Activated CD8-positive, alpha-beta memory T cell treated with anti-CD3 and anti-CD28 coated beads, Interleukin-2, amount 10 ng/mL, durations not matched to agents 7 days and 5 days (primary cell): ENCODE measurements at regions not wholly inside any gene's neighbourhood (a gene's known extent, or its start where the extent isn't known, plus 50 kb on each side); places are given as distances from the start of the nearest gene placed in this dataset.
"Not testable (repeated sequence)": the region's sequence is repeated elsewhere in the genome, so short reads cannot be mapped to it uniquely, and the experiment has no call there.

Source experiments
- ATAC-seq: fragments of 150-1000 bp; cut with Tn5 transposase; one replicate; pipeline ENCODE4 v1.10.0; 2021; ENCODE audit warnings: moderate library complexity
- CTCF ChIA-PET: fragments of 350-600 bp; sonication (Branson Sonifier 250); formaldehyde crosslinking; loops from one replicate; lab custom pipeline; 2021; ENCODE audit warnings: antibody characterized with exemption; lab: Charles Lee
- DNase-seq: peaks from one replicate; pipeline ENCODE4 v3.0.0-alpha.2; 2020
- H3K27ac Mint-ChIP-seq: one replicate; pipeline ENCODE4 v1.8.0; 2021; ENCODE audit warnings: mild to moderate bottlenecking, mixed read lengths
- H3K27me3 Mint-ChIP-seq: one replicate; pipeline ENCODE4 v1.8.0; 2021; ENCODE audit warnings: mixed read lengths
- H3K36me3 Mint-ChIP-seq: one replicate; pipeline ENCODE4 v1.8.0; 2021; ENCODE audit warnings: mild to moderate bottlenecking, mixed read lengths
- H3K4me1 Mint-ChIP-seq: one replicate; pipeline ENCODE4 v1.8.0; 2021; ENCODE audit warnings: mixed read lengths
- H3K4me3 Mint-ChIP-seq: one replicate; pipeline ENCODE4 v1.8.0; 2021; ENCODE audit warnings: mild to moderate bottlenecking, moderate library complexity, mixed read lengths
- H3K9me3 Mint-ChIP-seq: one replicate; pipeline ENCODE4 v1.8.0; 2022; ENCODE audit warnings: low read depth, mixed read lengths

DNA sequence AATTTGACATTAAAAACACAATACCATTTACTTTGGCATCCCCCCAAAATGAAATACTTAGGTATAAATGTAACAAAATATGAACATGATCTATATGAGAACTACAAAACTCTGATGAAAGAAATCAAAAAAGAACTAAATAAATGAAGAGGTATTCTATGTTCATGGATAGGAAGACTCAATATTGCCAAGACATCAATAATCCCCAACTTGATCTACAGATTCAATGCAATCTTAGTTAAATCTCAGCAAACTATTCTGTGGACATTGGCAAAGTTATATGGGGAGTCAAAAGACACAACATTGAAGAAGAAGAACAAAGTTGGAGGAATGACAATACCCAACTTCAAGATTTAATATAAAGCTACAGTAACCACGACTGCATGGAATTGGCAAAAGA, 145.2 kb upstream of the HEY2 start:
- DNase-seq: no peak
- peaks cover 3% of the 10 kb centered on the region for H3K9me3 Mint-ChIP-seq
- H3K36me3 Mint-ChIP-seq: no peaks in the 10 kb centered on the region
- H3K27me3 Mint-ChIP-seq: peaks cover 14% of the 10 kb centered on the region
- no peak overlapping the region for H3K4me3 Mint-ChIP-seq
- CTCF ChIA-PET: no interaction called here
- no peaks in the 10 kb centered on the region for H3K4me1 Mint-ChIP-seq
- H3K27ac Mint-ChIP-seq: no peak overlapping the region
- ATAC-seq: no peak

DNA sequence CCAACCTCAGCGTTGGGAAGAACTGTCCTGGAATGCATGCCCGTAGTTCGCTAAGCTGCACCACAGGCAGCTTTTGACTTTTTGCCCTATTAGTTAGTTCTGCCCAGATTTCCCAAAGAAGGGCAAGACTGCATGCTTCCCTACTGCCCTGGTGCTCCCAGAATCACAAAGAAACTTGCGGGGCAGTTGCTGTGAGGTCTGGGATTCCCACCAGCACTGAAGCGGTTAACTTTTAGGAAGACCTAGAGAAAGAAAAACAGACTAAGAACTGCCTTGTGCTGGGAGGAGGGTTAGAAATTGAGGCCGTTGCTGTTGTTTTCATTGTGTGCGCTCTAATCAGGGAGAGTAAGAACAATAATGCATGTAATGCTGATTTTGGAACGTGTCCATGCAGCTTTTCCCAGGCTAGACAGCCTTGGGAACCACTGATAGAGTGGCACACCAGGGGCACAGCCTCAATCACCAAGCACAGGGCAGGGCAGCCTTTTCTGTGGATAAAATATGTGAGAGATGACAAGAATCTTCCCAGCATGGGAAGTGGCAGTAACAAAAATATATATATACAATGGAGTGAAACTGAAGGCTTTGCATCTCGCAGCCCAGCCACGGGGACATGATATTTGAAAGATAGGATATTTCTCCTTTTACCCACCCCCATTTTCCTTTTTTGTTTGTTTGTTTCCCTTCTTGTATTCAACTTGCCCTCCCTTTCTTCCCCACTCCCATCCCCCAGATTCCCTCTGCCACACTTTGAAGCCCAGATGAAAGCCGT, 137.7 kb upstream of the HEY2 start:
- ATAC-seq (no peak), DNase-seq (no peak)
- peaks cover 8% of the 10 kb centered on the region for H3K27me3 Mint-ChIP-seq
- H3K36me3 Mint-ChIP-seq: no peaks in the 10 kb centered on the region
- no peak overlapping the region for H3K27ac Mint-ChIP-seq
- H3K4me1 Mint-ChIP-seq: no peaks in the 10 kb centered on the region
- CTCF ChIA-PET: no interaction called here
- no peak overlapping the region for H3K4me3 Mint-ChIP-seq
- no peaks in the 10 kb centered on the region for H3K9me3 Mint-ChIP-seq

DNA sequence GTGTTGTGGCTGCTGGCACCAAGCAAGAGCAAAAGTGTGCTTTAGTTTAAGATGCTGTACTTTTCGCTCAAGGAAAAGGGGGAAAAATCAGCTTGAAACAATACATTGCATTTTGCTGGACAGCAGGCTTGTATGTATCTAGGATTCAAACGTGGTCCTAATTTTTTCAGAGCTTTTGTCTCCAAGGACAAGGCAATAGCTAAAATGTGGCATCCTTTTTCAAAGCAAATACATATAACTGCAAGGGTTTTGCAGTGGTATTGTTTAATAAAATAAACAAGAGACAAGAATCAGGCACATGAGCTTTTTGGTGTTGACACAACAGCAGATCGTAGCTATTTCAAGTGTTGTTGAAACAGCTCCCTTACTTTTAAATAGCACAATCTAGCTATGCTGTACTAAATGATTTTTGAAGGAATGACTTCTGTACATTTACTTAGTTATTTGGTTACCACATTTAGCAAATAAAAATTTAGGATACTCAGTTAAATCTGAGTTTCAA, 137.0 kb upstream of the HEY2 start:
- no peaks in the 10 kb centered on the region for H3K36me3 Mint-ChIP-seq
- H3K27me3 Mint-ChIP-seq: peaks cover 8% of the 10 kb centered on the region
- no peaks in the 10 kb centered on the region for H3K9me3 Mint-ChIP-seq
- H3K4me3 Mint-ChIP-seq: no peak overlapping the region
- no peak overlapping the region for H3K27ac Mint-ChIP-seq
- CTCF ChIA-PET: no interaction called here
- no peak for DNase-seq
- ATAC-seq: no peak
- H3K4me1 Mint-ChIP-seq: no peaks in the 10 kb centered on the region

DNA sequence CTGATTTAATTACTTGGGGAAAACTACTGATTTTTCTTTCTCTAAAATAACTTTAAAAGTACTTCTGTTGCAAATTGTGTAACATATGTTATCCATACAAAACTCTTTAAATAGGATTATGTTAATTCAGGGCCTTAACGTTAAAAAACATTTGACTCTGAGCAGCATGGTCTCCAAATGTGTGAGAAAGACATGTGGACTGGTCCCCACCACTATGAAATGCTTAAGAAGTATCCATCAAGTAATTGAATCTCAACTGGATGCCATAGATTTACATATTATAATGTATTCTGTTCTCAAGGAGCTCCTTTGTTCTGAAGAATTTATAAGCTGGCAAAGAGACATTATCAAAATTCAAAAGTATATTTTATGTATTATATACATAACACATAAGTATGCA, 130.8 kb upstream of the HEY2 start:
- Mint-ChIP-seq H3K27ac (no peak overlapping the region), H3K36me3 (no peaks in the 10 kb centered on the region), H3K4me3 (no peak overlapping the region), H3K9me3 (no peaks in the 10 kb centered on the region), H3K4me1 (no peaks in the 10 kb centered on the region), H3K27me3 (peaks cover 23% of the 10 kb centered on the region)
- no peak for ATAC-seq
- DNase-seq: no peak
- CTCF ChIA-PET: no interaction called here

DNA sequence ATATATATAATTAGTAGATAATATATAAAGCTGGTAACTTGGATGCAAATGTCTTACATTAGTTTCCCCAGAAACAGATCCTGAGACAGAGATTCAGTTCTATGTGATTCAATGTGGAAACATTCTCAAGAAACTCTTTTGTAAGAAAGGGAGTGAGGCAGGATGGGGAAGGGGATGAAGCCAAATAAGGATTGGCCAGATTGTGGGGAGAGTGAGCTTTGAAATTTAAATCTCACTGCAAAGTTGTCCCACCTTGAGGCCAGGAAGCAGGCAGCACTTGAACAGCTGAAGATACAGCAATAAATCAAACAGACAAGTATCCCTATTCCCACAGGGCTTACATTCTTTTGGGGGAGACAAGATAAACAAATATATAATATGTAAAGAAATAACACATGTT, 126.3 kb upstream of the HEY2 start:
- H3K4me3 Mint-ChIP-seq: no peak overlapping the region
- CTCF ChIA-PET: no interaction called here
- H3K27me3 Mint-ChIP-seq: peaks cover 25% of the 10 kb centered on the region
- H3K9me3 Mint-ChIP-seq: no peaks in the 10 kb centered on the region
- DNase-seq (no peak), ATAC-seq (no peak)
- no peak overlapping the region for H3K27ac Mint-ChIP-seq
- H3K36me3 Mint-ChIP-seq: no peaks in the 10 kb centered on the region
- no peaks in the 10 kb centered on the region for H3K4me1 Mint-ChIP-seq

DNA sequence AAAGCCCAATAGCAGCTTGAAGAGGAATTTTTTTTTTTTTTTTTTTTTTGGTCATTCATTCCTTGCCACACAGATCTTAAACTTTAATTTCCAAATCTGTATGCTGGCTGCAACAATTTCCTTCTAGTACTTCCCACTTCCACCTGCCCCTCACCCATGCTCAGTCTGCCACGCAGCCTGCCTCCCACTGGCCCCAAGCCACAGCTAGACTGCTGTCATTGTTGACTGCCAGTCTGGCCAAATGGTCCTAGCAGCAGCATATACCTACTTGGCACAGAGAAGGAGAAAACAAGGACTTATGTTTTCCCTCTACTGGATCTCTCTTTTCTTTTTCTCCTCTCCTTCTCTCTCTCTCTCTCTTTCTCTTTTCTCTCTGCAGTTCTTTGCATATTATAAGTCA, 118.3 kb upstream of the HEY2 start:
- Mint-ChIP-seq H3K9me3 (no peaks in the 10 kb centered on the region), H3K27me3 (peaks cover 14% of the 10 kb centered on the region), H3K4me1 (no peaks in the 10 kb centered on the region), H3K36me3 (no peaks in the 10 kb centered on the region), H3K4me3 (no peak overlapping the region), H3K27ac (no peak overlapping the region)
- DNase-seq (no peak), ATAC-seq (no peak)
- CTCF ChIA-PET: no interaction called here

DNA sequence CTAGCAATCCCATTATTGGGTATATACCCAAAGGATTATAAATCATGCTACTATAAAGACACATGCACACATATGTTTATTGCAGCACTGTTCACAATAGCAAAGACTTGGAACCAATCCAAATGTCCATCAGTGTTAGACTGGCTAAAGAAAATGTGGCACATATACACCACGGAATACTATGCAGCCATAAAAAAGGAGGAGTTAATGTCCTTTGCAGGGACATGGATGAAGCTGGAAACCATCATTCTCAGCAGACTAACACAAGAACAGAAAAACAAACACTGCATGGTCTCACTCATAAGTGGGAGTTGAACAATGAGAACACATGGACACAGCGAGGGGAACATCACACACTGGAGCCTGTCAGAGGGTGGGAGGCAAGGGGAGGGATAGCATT, 113.4 kb upstream of the HEY2 start:
- H3K4me3 Mint-ChIP-seq, H3K27me3 Mint-ChIP-seq, DNase-seq, H3K36me3 Mint-ChIP-seq, ATAC-seq, H3K27ac Mint-ChIP-seq, H3K4me1 Mint-ChIP-seq, H3K9me3 Mint-ChIP-seq, CTCF ChIA-PET: not testable (repeated sequence)

DNA sequence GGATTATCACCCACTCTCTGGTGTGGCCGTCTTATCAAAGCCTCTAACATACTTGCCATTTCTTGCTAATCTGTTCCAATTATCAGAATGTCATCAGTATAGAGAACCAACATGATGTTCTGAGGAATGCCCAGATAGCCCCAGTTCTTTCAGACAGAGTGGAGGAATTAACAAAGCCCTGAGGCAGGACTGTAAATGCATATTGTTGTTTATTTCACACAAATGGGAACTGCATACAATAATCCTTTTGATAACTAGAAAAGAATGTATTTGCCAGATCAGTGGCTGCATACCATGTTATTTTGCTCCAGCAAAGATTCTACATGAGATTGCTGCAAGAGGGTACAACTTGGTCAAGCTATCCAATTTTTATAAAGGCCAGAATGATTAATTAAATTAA, 112.8 kb upstream of the HEY2 start:
- no peaks in the 10 kb centered on the region for H3K9me3 Mint-ChIP-seq
- H3K4me1 Mint-ChIP-seq: no peaks in the 10 kb centered on the region
- H3K36me3 Mint-ChIP-seq: no peaks in the 10 kb centered on the region
- ATAC-seq: no peak
- H3K27me3 Mint-ChIP-seq: no peaks in the 10 kb centered on the region
- H3K4me3 Mint-ChIP-seq: no peak overlapping the region
- DNase-seq: no peak
- H3K27ac Mint-ChIP-seq: no peak overlapping the region
- CTCF ChIA-PET: no interaction called here

DNA sequence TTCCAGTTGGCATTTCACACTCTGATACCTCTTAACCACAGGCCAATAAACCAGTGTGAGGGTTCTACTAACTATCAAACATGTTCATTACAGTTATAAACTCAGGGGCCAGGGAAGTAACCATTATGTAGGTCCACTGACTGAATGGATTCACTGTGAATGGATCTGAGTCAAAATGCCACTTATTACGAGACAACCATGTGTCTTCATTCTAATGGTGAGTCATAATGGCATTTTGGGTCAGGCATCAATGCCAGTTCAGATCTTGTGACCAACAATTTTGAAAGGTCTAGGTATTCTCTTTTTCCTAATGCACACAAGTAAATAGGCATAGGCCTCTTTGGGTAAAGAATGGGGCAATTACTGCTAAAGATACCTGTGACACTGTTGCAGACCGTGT, 112.2 kb upstream of the HEY2 start:
- no peak for DNase-seq
- Mint-ChIP-seq H3K4me1 (no peaks in the 10 kb centered on the region), H3K4me3 (no peak overlapping the region), H3K27ac (no peak overlapping the region), H3K9me3 (no peaks in the 10 kb centered on the region), H3K27me3 (no peaks in the 10 kb centered on the region), H3K36me3 (no peaks in the 10 kb centered on the region)
- ATAC-seq: no peak
- CTCF ChIA-PET: no interaction called here

DNA sequence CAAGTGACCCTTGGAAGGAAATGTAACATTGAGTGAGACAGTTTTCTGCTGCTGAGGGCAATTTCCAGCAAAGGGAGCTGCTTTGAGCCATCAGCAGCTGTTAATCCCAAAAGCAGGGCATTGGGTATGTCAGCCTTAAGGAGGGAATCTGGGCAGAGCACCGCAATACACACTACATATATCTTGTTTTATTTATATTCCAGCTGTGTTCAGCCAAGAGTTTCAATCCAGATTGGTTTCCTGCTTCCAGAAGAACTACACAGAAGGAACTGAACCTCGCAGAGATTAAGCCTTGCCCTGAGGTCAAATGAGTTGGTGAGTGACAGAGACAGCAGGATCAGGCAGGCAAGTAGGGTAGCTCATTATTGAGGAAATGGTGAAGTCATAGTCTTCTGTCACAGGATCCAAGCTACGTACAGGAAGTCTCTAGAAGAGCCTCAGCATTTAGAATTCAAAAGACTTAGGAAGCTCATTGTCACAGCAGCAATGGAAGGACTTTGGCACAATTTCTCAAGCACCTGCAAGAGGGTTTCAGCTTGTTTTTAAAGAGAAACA, 109.9 kb upstream of the HEY2 start:
- H3K36me3 Mint-ChIP-seq: no peaks in the 10 kb centered on the region
- DNase-seq: no peak
- H3K27ac Mint-ChIP-seq: no peak overlapping the region
- no peaks in the 10 kb centered on the region for H3K9me3 Mint-ChIP-seq
- H3K4me3 Mint-ChIP-seq: no peak overlapping the region
- CTCF ChIA-PET: no interaction called here
- H3K27me3 Mint-ChIP-seq: no peaks in the 10 kb centered on the region
- no peaks in the 10 kb centered on the region for H3K4me1 Mint-ChIP-seq
- ATAC-seq: no peak

DNA sequence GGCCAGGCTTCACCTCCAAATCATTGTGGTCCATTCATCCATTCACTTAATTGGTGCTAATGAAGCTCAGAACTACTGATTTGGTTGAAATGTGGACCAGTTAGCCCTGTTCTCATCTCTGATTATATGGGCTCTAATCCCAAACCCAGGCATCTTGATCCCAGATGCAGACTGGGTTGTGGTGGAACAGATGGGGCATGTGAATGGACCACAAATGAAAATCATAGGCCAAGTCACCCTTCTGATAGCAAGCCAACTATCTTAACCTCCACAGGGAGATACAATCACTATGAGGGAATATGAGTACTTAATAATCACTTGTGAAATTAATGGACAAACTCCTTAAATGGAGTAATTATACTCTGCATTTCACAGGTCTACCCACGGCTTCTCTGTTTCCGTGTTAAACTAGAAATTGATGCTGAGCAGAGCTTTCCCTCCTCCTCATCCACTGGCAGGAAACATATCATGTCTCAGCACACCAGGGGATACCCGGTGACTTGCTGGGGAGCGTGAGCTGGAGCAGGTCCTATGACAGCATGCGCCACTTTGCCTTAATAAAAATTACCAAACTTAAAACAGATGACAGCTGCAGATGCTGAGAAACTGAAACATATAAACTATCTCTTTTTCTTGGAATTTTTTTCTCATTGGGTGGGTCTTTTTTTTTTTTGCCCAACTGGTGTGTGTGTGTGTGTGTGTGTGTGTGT, 108.8 kb upstream of the HEY2 start:
- Mint-ChIP-seq H3K27me3 (no peaks in the 10 kb centered on the region), H3K9me3 (no peaks in the 10 kb centered on the region), H3K4me1 (no peaks in the 10 kb centered on the region), H3K27ac (no peak overlapping the region), H3K4me3 (no peak overlapping the region), H3K36me3 (no peaks in the 10 kb centered on the region)
- DNase-seq (no peak), ATAC-seq (no peak)
- CTCF ChIA-PET: no interaction called here

DNA sequence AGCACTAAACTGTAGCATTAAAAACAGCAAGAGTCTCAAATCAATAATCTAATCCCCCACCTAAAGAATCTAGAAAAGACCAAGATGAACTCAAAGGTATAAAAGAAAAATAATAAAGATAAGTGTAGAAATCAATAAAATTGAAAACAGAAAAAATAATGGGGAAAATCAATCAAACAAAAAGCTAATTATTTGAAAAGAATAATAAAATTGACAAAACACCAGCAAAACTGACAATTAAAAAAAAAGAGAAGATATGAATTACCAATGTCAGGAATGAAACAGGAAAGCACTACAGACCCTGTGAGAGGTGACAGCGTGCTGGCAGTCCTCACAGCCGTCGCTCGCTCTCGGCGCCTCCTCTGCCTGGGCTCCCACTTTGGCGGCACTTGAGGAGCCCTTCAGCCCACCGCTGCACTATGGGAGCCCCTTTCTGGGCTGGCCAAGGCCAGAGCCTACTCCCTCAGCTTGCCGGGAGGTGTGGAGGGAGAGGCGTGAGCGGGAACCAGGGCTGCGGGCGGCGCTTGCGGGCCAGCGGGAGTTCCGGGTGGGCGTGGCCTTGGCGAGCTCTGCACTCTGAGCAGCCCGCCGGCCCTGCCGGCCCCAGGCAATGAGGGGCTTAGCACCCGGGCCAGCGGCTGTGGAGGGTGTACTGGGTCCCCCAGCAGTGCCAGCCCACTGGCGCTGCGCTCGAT, 105.3 kb upstream of the HEY2 start:
- not testable (repeated sequence) for H3K4me3 Mint-ChIP-seq, H3K9me3 Mint-ChIP-seq, H3K27me3 Mint-ChIP-seq, ATAC-seq, H3K27ac Mint-ChIP-seq, H3K4me1 Mint-ChIP-seq, DNase-seq, H3K36me3 Mint-ChIP-seq
- CTCF ChIA-PET: interaction anchor here (1.2 kb wide), 1 partner anchor 19 kb away, joined by 3 read pairs; no protein-coding TSS in a partner anchor

DNA sequence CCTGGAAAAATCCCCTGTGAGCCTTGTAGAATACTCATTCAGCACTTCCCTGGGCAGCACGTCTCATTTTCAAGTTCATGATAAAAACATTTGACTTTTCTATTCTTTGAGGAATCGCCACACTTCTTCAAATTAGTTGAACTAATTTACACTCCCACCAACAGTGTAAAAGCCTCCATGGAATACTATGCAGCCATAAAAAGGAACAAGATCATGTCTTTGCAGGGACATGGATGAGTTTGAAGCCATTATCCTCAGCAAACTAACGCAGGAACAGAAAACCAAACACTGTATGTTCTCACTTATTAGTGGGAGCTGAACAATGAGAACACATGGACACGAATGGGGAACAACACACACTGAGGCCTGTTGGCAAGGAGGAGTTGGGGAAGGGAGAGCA, 102.0 kb upstream of the HEY2 start:
- Mint-ChIP-seq H3K27ac (no peak overlapping the region), H3K9me3 (no peaks in the 10 kb centered on the region), H3K4me3 (no peak overlapping the region), H3K27me3 (peaks cover 3% of the 10 kb centered on the region), H3K36me3 (no peaks in the 10 kb centered on the region), H3K4me1 (no peaks in the 10 kb centered on the region)
- DNase-seq: no peak
- CTCF ChIA-PET: no interaction called here
- no peak for ATAC-seq
